ENCODE measurements at regions not wholly inside any gene's neighbourhood (a gene's known extent, or its start where the extent isn't known, plus 50 kb on each side); places are given as distances from the start of the nearest gene placed in this dataset.

GRCh38 chr4:22217480-22217879 lies 268.9 kb upstream of the KCNIP4 start:
- TF ChIP-seq RAD21 (IDR thresholded peaks at IDR 0.05; ENCODE audit: low read depth): no peak
- TF ChIP-seq EP300 (IDR thresholded peaks at IDR 0.05; ENCODE audit: borderline replicate concordance): no peak
- no peak for TF ChIP-seq CREB1 (IDR thresholded peaks at IDR 0.05; ENCODE audit: low read depth)
- no peak for TF ChIP-seq MAX (IDR thresholded peaks at IDR 0.05)
- TF ChIP-seq REST (IDR thresholded peaks at IDR 0.05; ENCODE audit: low read depth): no peak
- TF ChIP-seq TAF1 (IDR thresholded peaks at IDR 0.05; ENCODE audit: low read depth): no peak
- no peak for TF ChIP-seq EGR1 (IDR thresholded peaks at IDR 0.05)
- no peak for TF ChIP-seq TEAD4 (IDR thresholded peaks at IDR 0.05)

Measured in Ishikawa (cell line).